Stimulated activated CD4-positive, alpha-beta T cell treated with anti-CD3 and anti-CD28 coated beads, Interleukin-1b, Interleukin-23, amount 100 ng/mL, for 1 hour (primary cell): ENCODE measurements at regions not wholly inside any gene's neighbourhood (a gene's known extent, or its start where the extent isn't known, plus 50 kb on each side); places are given as distances from the start of the nearest gene placed in this dataset.

Source experiments
- DNase-seq, 2 donors: peaks; one replicate each; pipeline ENCODE4 v3.0.0-alpha.2; 2020; ENCODE audit warnings: low read depth in 2 of 2

DNA sequence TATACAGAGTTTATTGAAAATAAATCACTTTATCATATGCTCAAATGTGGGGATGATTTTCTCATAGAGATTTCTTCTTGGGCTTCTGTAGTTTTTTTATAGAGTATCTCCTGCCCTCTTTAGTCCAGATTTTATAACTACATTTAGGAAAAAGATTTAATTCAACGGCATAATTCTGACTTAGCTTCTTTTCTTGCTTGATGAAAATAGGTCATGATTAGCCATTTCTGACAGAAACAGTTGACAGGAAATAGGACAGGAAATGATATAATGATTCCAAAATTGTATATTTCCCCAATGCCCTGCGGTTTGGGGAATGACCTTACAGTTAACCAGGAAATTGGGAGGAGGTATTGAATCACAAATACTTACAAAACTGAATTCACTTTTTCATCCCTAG lies 1531.9 kb upstream of the ACVR2A start:
- DNase-seq = no peak

DNA sequence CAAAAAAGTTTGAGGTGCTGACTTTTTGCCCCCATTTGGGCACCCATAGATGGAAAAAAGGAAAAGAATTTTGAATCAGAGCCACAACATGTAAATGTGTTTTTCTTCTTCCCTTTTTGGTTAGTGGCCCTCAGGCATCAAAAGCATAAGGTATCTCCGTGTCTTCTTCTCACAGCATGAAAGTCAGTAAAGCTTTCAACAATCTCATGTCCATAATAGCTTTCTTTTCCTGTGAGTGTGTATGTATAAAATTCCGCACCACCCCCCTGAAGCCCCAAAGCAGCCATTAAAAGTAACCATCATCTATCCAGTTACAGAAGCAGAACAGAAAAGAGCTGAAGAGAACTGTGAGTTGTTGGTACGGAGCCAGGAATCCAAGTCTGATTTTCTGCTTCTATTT lies 1539.7 kb upstream of the ACVR2A start:
- no peak for DNase-seq

DNA sequence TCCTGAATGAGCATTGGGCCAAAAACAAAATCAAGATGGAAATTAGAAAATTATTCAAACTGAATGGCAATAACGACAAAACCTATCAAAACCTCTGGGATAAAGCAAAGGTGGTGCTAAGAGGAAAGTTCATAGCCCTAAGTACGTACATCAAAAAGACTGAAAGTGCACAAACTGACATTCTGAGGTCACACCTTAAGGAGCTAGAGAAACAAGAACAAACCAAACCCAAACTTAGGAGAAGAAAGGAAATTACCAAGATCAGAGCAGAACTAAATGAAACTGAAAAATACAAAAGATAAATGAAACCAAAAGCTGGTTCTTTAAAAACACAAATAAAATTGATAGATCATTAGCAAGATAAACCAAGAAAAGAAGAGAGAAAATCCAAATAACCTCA lies 1543.5 kb upstream of the ACVR2A start:
- DNase-seq = no peak

- no peak for DNase-seq
Observed at GRCh38 chr2:146295080-146295670, 1549.7 kb upstream of the ACVR2A start.

DNA sequence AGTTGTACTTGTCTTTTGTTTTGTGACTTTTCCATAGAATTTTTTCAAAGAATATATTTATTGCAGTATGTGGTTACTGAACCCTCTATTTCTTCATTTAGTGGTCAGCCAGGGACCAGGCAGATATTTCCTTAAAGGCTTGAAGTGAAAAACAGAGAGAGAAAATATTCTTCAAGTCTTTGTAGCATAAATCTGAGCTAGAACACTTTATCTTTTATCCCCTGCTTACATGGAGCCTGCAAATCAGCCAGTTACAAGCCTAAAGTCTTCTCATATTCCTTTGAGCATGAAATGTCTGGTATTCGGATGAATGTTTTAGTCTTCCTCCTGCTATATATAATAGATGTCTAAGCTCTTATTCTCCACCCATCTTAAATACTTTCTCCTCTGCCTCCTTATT lies 1557.5 kb upstream of the ACVR2A start:
- DNase-seq = no peak

GRCh38 chr2:146278881-146279280 lies 1565.9 kb upstream of the ACVR2A start:
- no peak for DNase-seq

DNA sequence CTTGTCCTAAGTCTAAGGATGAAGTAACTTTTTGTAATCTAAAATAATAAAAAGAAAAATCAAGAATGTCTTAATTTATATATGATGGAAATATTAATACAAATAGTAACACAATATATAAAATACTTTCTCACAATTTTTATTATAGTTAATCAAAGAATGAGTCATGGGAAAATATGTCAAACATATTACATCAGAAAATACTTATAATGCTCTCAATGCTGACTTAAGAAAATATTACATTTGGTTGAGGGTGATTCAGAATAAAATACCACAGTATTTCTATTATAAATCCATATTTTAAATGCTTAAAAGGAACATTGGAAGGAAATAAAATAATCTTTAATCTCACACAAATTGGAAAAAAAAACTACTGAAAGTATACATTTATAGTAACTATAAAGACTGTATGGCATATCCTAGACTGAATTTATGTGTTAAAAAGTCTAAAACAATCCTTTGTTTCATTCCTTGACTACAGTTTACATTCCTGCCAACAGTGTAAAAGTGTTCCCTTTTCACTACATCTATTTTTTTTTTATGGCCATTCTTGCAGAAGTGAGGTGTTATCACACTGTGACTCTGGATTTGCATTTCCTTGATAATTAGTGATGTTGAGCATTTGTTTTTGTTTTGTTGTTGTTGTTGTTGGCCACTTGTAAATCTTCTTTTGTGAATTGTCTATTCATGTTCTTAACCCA lies 1573.5 kb upstream of the ACVR2A start:
- DNase-seq = no peak

- DNase-seq = no peak
Observed at GRCh38 chr2:146270618-146271017, 1574.2 kb upstream of the ACVR2A start.

GRCh38 chr2:146267093-146267492 lies 1577.7 kb upstream of the ACVR2A start:
- no peak for DNase-seq

GRCh38 chr2:146265656-146266055 lies 1579.2 kb upstream of the ACVR2A start:
- DNase-seq = no peak

GRCh38 chr2:146262606-146263005 lies 1582.2 kb upstream of the ACVR2A start:
- no peak for DNase-seq

GRCh38 chr2:146260551-146260950 lies 1584.3 kb upstream of the ACVR2A start:
- no peak for DNase-seq

- DNase-seq = no peak
Observed at GRCh38 chr2:146259816-146260215, 1585.0 kb upstream of the ACVR2A start.

GRCh38 chr2:146258071-146258470 lies 1586.8 kb upstream of the ACVR2A start:
- DNase-seq = no peak

GRCh38 chr2:146252119-146252518 lies 1592.7 kb upstream of the ACVR2A start:
- DNase-seq = no peak

DNA sequence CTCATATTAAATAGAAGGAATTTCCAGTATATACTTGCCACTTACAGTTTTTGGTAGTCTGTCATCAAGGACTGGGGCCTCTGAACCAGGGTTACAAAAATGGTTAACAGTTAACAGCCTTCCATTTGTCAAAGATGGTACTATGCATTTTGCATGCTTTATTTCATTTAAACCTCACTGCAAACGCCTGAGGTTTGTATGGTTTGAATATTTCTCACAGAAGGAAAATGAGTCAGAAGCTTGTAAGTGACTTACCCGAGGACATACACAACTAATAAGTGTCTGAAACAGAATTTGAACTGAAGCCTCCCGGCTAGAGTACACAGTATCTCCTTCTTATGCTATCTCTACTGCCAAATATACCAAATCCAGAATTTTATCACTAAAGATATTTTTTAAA lies 1593.5 kb upstream of the ACVR2A start:
- no peak for DNase-seq

DNA sequence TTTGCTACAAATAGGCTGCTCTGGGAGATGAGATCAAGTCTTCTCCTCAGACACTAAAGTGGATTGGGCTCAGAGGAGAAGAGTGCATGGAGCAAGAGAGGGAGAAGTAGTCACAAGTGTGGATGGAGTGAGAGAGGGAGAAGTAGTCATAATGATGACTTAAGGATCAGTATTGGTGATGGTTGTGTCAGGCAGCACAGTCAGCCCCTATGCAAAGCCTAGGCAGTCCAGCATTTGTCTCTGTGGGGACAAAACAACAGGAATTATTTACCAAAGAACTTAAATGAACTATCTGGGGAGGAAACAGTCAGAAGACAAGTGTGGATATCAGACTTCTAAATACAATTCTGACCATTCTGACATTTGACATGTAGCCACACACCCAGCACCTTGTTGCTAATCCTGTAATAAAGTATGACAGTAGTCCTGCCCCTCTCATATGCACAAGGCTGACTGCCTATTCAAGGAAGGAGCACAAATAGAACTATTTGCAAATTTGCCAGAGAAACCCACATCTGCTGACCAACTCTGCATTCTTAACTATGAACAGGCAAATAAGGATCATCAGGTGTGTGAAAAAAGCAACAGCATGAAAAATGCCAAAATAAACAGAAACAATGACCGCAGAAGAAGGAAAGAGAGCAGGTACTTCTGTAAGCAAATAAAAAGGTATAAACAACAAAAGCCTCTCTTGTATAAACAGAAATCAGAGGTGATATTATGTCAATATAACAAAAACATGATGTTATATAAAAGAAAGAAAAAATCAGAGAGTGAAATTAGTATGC lies 1597.9 kb upstream of the ACVR2A start:
- no peak for DNase-seq

DNA sequence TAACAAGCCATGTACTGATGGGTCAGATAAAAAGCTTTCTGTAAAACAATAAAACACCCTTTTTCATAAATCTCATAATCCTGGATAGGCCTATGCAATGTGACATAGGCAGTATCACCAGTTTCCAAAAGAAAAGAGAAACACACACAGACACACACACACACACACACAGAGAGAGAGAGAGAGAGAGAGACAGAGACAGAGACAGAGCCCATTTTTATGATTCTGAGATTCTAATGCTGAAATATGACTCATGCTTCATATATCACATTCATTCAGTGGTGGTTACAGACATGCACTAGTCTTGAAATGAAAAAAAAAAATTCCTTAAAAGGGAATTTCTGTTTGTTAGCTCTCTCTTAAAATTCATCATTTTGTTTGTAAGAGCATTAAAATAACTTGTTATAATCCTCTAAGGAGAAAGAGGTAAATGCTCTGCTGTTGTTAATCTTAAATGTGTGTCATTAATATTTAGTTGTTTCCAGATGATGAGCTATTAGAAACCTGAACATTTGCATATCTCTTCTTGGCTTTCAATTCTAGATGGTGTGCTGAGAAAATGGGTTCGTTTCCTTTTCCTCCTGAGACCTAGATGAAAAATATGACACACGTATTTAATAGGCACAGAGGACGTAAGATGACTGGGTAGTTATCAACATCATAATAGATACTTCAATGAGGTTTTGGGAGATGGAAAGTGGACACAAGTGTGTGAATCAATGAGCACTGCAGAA lies 1598.7 kb upstream of the ACVR2A start:
- DNase-seq = no peak

DNA sequence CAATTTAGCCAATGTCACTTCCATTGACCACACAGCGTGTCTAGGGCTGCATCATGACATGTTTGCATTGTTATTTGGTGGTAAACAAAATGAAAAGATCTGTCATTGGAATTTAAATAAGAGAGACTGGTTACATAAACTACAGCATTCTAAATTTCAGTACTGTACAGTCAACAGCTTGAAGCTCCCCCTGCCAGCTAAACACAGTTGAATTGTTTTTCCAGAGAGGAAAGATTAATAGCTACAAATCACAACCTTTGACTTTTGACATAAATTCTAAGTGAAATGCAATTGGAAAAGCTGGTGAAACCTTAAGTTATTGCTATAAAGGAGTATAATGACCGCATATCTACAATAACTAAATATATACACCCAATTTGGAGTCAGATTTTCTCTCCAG lies 1600.0 kb upstream of the ACVR2A start:
- no peak for DNase-seq

DNA sequence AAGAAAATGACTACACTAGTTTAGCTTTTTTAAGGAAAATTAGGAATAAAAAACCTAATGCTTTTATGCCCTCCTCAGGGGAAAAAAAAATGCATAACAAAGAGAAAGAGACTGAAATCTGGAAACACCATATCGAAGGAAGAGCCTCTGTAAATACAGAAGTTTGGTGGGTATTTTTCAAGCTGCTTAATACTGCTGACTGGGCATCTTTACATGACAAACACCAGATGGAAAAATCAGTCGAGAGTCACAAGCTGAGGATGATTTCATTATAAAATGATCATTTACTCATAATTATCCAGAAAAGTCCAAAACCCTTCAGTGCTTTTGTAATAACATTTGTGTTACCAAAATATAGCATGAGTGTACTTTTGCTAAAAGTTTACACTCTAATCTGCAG lies 1600.7 kb upstream of the ACVR2A start:
- no peak for DNase-seq

DNA sequence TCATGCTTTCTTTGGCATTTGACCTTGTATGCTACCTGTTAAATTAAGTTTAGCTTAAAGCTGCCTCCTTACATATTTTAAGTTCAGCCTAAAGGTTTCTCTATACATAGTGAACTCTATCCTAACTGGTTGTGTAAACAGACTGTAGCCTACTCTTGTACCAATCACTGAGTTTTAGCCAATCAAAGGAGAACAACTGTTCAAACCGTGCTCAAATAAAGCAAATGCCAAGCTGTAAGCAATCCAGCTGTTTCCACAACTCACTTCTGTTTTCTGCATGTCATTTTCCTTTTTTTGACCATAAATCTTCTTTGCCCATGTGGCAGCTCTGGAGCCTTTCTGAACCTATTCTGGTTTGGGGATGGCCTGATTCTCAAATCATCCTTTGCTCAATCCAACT lies 1603.8 kb upstream of the ACVR2A start:
- no peak for DNase-seq

DNA sequence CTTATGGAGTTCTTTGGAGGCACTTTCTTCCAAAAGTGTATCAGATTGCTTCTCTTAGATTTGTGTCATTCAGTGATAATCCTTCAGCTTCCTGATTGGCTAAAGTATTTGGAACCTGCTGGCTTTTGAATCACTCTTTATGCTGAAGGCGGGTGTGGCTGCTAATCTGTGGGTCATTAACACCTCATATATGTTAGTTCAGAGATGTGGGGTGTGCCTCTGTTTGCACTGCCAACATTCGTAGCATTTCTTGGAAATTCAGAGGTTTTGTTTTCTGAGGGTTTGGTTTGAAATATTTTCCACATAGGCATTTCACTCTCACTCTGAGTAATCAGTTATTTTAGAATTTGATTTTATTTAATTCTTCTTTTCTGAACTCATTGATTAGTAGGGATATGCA lies 1604.4 kb upstream of the ACVR2A start:
- no peak for DNase-seq
